ENCODE measurements at regions not wholly inside any gene's neighbourhood (a gene's known extent, or its start where the extent isn't known, plus 50 kb on each side); places are given as distances from the start of the nearest gene placed in this dataset.

DNA sequence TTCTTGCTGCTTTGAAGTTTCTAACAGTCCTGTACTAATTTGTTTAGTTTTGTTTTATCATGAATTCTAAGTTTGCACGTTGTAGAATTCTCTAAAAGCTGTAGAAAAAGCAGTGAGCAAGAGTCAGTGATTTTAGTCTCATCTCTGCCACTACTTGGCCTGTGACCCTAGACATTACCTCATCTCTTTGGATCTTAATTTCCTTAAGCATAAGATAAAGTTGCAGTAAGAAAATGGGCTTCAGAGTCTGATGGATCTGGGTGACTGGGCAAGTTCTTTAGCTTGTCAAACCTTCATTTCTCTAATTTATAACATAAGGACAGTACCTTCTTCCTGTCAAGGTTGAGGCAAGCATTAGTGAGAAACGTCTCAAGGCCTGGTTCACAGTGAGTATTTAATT, 247.9 kb downstream of the DMRT2 start:
- Histone ChIP-seq H3K4me1 (ENCODE audit: control insufficient read depth, insufficient read depth, low read length, poor library complexity, severe bottlenecking) (no peaks in the 10 kb centered on the region), H3K27me3 (replicated peaks; ENCODE audit: control insufficient read depth, insufficient read depth, low read length, poor library complexity, severe bottlenecking) (no peaks in the 10 kb centered on the region), H3K4me3 (ENCODE audit: insufficient read depth, low read depth, low read length, poor library complexity, severe bottlenecking) (no peak overlapping the region), H3K9me3 (ENCODE audit: control insufficient read depth, low read length) (no peaks in the 10 kb centered on the region), H3K27ac (ENCODE audit: insufficient read depth, low read length, poor library complexity, severe bottlenecking) (no peak overlapping the region), H3K36me3 (ENCODE audit: control insufficient read depth, insufficient read depth, low read length) (no peaks in the 10 kb centered on the region)
- DNase-seq = no peak

DNA sequence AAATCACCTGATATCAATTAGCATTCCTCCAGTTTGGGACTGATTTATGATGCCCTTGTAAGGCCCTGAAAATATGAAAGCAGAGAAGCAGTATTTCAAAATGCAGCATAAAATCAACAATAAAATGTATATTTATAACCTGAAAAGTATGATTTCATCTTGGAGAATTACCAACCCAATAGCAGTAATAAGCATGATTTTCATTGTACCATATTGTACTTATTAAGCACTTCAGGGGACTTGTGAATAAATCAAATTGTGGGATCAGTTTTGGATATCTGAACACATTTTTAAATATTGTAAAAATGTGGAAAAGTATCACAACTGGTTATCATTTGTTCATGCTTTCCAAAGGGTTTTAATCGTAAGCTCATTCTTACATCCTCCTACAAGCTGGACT, 250.8 kb downstream of the DMRT2 start:
- Histone ChIP-seq H3K4me1 (ENCODE audit: control insufficient read depth, insufficient read depth, low read length, poor library complexity, severe bottlenecking) (no peaks in the 10 kb centered on the region), H3K27ac (ENCODE audit: insufficient read depth, low read length, poor library complexity, severe bottlenecking) (no peak overlapping the region), H3K9me3 (ENCODE audit: control insufficient read depth, low read length) (no peaks in the 10 kb centered on the region), H3K27me3 (replicated peaks; ENCODE audit: control insufficient read depth, insufficient read depth, low read length, poor library complexity, severe bottlenecking) (no peaks in the 10 kb centered on the region), H3K4me3 (ENCODE audit: insufficient read depth, low read depth, low read length, poor library complexity, severe bottlenecking) (no peak overlapping the region), H3K36me3 (ENCODE audit: control insufficient read depth, insufficient read depth, low read length) (no peaks in the 10 kb centered on the region)
- no peak for DNase-seq

DNA sequence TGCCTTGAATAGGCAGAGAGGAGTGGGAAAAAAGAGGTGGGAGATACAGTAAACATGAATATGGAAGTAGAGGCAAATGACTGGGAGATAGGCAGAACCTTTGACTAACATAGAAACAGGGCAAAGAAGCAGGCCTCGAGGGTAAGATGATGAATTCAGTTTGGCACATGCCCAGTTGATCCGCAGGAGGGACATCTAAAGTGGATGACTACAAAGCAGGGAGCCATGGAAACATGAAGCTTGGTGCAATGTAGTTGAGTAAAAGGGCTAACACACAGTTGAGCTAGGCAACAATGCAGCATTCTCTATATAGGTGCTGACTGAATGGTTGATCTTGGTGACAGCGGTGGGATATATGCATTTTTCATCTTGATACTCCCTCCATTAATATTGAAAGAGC, 253.8 kb downstream of the DMRT2 start:
- Histone ChIP-seq H3K36me3 (ENCODE audit: control insufficient read depth, insufficient read depth, low read length) (no peaks in the 10 kb centered on the region), H3K4me1 (ENCODE audit: control insufficient read depth, insufficient read depth, low read length, poor library complexity, severe bottlenecking) (no peaks in the 10 kb centered on the region), H3K27ac (ENCODE audit: insufficient read depth, low read length, poor library complexity, severe bottlenecking) (no peak overlapping the region), H3K27me3 (replicated peaks; ENCODE audit: control insufficient read depth, insufficient read depth, low read length, poor library complexity, severe bottlenecking) (no peaks in the 10 kb centered on the region), H3K9me3 (ENCODE audit: control insufficient read depth, low read length) (no peaks in the 10 kb centered on the region), H3K4me3 (ENCODE audit: insufficient read depth, low read depth, low read length, poor library complexity, severe bottlenecking) (no peak overlapping the region)
- DNase-seq = no peak

DNA sequence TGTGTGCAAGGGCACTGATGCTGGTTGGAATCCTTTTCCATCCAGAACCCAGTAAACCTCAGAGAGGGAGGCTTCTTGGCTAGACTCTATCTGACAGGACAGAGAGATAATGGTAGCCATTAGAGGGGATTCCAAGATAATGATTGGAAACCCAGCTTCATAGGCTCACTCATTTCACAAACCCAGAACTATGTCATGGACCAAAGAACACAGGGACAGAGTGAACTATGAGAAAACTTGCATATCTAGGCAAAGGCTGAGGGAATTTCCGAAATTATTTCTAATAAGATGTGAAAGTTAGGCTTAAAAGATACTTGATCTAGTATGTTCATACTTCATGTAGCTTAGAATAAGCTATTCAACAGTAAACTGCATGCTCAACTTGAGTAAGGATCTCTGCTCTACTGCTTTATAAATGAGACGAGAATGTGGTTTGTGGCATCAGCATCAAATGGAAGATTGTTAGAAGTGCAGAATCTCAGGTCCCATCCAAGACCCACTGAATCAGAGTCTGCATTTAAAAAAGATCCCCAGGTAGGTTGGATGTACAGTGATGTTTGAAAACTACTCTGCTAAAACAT, 261.4 kb downstream of the DMRT2 start:
- H3K27me3 ChIP-seq (replicated peaks; ENCODE audit: control insufficient read depth, insufficient read depth, low read length, poor library complexity, severe bottlenecking) = no peaks in the 10 kb centered on the region
- H3K36me3 ChIP-seq (ENCODE audit: control insufficient read depth, insufficient read depth, low read length) = no peaks in the 10 kb centered on the region
- H3K4me3 ChIP-seq (ENCODE audit: insufficient read depth, low read depth, low read length, poor library complexity, severe bottlenecking) = no peak overlapping the region
- no peaks in the 10 kb centered on the region for H3K4me1 ChIP-seq (ENCODE audit: control insufficient read depth, insufficient read depth, low read length, poor library complexity, severe bottlenecking)
- no peak for DNase-seq
- no peak overlapping the region for H3K27ac ChIP-seq (ENCODE audit: insufficient read depth, low read length, poor library complexity, severe bottlenecking)
- no peaks in the 10 kb centered on the region for H3K9me3 ChIP-seq (ENCODE audit: control insufficient read depth, low read length)

DNA sequence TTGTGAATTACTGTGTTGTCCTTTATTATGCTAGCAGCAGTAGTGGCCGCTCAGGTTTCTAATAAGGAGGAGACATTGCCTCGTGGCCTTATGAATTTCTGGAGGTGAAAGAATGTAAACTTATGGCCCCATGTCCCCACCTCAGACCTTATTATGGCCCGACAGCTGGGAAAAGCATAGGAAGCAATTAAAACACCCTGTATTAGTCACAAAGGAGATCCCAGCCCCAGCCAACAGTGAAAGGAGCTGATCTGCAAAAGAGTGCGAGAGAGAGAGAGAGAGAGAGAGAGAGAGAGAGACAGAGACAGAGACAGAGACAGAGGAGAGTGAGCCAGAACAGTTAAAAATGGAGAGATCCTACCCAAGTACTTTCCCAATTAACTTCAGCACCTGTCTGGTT, 269.3 kb downstream of the DMRT2 start:
- Histone ChIP-seq H3K4me3 (ENCODE audit: insufficient read depth, low read depth, low read length, poor library complexity, severe bottlenecking) (no peak overlapping the region), H3K9me3 (ENCODE audit: control insufficient read depth, low read length) (no peaks in the 10 kb centered on the region), H3K36me3 (ENCODE audit: control insufficient read depth, insufficient read depth, low read length) (no peaks in the 10 kb centered on the region), H3K4me1 (ENCODE audit: control insufficient read depth, insufficient read depth, low read length, poor library complexity, severe bottlenecking) (no peaks in the 10 kb centered on the region), H3K27ac (ENCODE audit: insufficient read depth, low read length, poor library complexity, severe bottlenecking) (no peak overlapping the region), H3K27me3 (replicated peaks; ENCODE audit: control insufficient read depth, insufficient read depth, low read length, poor library complexity, severe bottlenecking) (no peaks in the 10 kb centered on the region)
- DNase-seq = no peak

DNA sequence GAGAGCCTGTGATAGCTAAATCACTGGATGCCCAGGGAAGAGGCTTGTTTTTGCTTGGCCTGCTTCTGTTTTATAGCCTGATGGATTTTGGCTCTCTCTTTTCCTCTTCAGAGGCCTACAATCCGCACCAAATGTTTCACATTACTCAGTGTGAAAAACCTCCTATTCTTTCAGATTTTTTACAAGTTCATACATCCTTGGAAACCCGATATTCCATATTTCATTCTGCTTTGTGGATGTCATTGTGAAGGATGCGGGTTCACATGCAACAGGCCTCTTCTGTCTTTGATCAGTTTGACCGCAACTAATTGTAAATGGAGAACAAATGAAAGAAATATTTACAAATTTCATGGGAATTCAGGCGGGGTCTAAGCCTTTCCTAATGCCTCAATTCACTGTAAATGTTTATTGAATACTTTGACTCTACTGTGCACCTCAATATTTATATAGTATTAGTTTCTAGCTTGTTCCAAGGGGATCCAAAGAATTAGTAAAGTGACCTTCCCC, 269.9 kb downstream of the DMRT2 start:
- no peaks in the 10 kb centered on the region for H3K36me3 ChIP-seq (ENCODE audit: control insufficient read depth, insufficient read depth, low read length)
- DNase-seq = no peak
- no peaks in the 10 kb centered on the region for H3K27me3 ChIP-seq (replicated peaks; ENCODE audit: control insufficient read depth, insufficient read depth, low read length, poor library complexity, severe bottlenecking)

DNA sequence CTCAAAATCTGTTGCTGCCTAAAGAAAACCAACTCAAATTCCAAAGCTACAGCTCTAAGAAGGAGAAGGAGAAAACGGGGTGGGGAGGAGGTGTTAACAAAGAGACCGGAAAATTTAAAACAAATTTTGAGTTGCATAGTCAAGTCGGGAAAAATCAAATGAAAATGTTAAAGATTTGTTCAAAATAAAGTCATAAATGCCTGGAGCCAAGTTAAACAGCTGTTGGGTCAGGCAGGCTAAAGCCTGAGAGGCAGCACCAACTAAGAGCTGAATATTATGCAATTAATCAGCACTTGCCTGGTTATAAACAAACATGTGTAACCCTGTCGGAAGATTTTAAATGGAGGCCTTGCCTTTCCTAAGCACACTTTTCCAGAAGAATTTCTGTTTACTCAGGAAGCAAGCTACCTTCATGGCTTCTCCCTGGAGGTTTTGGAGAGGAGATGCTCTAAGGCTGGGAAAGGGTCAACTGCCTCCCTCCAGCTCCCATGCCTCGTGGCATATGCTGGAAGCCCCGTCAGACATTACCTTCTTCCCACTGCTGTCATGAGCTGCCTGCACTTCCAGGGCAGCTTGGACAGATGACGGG, 270.5 kb downstream of the DMRT2 start:
- no peak for DNase-seq
- H3K9me3 ChIP-seq (ENCODE audit: control insufficient read depth, low read length) = no peaks in the 10 kb centered on the region
- no peaks in the 10 kb centered on the region for H3K4me1 ChIP-seq (ENCODE audit: control insufficient read depth, insufficient read depth, low read length, poor library complexity, severe bottlenecking)
- no peak overlapping the region for H3K27ac ChIP-seq (ENCODE audit: insufficient read depth, low read length, poor library complexity, severe bottlenecking)
- H3K27me3 ChIP-seq (replicated peaks; ENCODE audit: control insufficient read depth, insufficient read depth, low read length, poor library complexity, severe bottlenecking) = no peaks in the 10 kb centered on the region
- H3K4me3 ChIP-seq (ENCODE audit: insufficient read depth, low read depth, low read length, poor library complexity, severe bottlenecking) = no peak overlapping the region
- H3K36me3 ChIP-seq (ENCODE audit: control insufficient read depth, insufficient read depth, low read length) = no peaks in the 10 kb centered on the region

More for the DNA sequence above, 269.9 kb downstream of the DMRT2 start:
- no peak overlapping the region for H3K4me3 ChIP-seq (ENCODE audit: insufficient read depth, low read depth, low read length, poor library complexity, severe bottlenecking)
- H3K4me1 ChIP-seq (ENCODE audit: control insufficient read depth, insufficient read depth, low read length, poor library complexity, severe bottlenecking) = no peaks in the 10 kb centered on the region
- H3K27ac ChIP-seq (ENCODE audit: insufficient read depth, low read length, poor library complexity, severe bottlenecking) = no peak overlapping the region
- H3K9me3 ChIP-seq (ENCODE audit: control insufficient read depth, low read length) = no peaks in the 10 kb centered on the region

DNA sequence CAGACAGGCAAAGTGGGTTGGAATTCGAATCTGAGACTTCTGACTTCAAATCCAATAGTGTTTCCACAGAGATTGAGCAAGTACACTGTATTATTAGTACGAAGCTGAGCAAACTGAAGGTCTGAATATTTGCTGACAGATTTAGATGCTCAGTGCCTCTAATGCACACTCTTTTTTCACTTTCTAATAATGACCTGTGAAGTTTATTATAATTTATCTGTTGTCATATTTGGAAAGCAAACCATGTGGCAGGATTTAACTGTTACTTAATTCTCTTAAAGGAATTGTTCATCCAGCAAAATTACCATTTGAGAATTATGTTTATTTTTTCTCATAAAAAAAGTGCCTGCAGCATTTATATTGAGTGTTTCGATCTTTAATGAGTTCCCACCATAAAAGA, 277.3 kb downstream of the DMRT2 start:
- Histone ChIP-seq H3K27ac (ENCODE audit: insufficient read depth, low read length, poor library complexity, severe bottlenecking) (no peak overlapping the region), H3K4me1 (ENCODE audit: control insufficient read depth, insufficient read depth, low read length, poor library complexity, severe bottlenecking) (no peaks in the 10 kb centered on the region), H3K4me3 (ENCODE audit: insufficient read depth, low read depth, low read length, poor library complexity, severe bottlenecking) (no peak overlapping the region), H3K36me3 (ENCODE audit: control insufficient read depth, insufficient read depth, low read length) (no peaks in the 10 kb centered on the region), H3K27me3 (replicated peaks; ENCODE audit: control insufficient read depth, insufficient read depth, low read length, poor library complexity, severe bottlenecking) (no peaks in the 10 kb centered on the region), H3K9me3 (ENCODE audit: control insufficient read depth, low read length) (no peaks in the 10 kb centered on the region)
- no peak for DNase-seq

DNA sequence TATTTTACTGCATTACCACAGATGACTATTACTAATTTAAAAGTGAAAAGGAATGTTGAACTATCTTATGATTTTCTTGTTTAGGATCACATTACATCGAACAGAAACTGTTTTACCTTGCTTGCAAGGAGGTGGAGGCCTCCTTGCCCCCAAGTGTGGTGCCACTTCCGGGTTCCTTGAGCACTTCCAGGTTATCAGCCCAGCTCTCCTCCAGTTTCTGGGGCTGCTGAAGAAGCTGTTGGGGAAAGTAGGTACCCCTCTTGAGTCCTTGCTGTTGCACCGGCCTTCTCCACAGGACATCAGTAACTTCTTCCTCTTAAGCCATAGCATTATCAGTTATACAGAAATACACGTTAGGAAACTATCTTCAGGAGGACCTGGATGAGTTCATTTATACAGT, 278.2 kb downstream of the DMRT2 start:
- H3K36me3 ChIP-seq (ENCODE audit: control insufficient read depth, insufficient read depth, low read length) = no peaks in the 10 kb centered on the region
- DNase-seq = no peak
- no peaks in the 10 kb centered on the region for H3K9me3 ChIP-seq (ENCODE audit: control insufficient read depth, low read length)
- no peaks in the 10 kb centered on the region for H3K4me1 ChIP-seq (ENCODE audit: control insufficient read depth, insufficient read depth, low read length, poor library complexity, severe bottlenecking)
- H3K27ac ChIP-seq (ENCODE audit: insufficient read depth, low read length, poor library complexity, severe bottlenecking) = no peak overlapping the region
- H3K4me3 ChIP-seq (ENCODE audit: insufficient read depth, low read depth, low read length, poor library complexity, severe bottlenecking) = no peak overlapping the region
- H3K27me3 ChIP-seq (replicated peaks; ENCODE audit: control insufficient read depth, insufficient read depth, low read length, poor library complexity, severe bottlenecking) = no peaks in the 10 kb centered on the region

DNA sequence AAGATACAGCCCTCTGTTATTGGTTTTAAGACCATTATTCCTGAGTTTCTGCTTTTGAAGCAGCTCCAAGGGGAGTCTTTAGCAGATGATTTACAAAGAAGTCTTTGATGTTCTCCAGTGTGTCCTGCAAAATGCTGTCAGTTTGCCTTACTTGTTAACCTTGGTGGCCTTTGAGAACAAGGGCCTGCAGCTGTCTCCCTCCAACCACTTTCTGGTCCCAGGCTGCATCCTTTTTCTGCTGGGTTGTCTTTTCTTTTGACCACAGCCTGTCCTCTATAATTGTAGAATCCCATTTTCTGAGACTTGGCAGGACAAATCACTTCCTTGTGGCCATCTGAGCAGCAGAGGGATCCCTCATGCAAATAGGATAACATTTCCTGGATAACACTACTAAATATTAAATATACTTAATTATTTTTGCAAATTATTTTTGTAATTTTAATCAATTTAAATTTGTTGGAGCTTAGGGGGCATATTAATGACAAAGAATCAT, 281.4 kb downstream of the DMRT2 start:
- no peaks in the 10 kb centered on the region for H3K9me3 ChIP-seq (ENCODE audit: control insufficient read depth, low read length)
- no peak overlapping the region for H3K4me3 ChIP-seq (ENCODE audit: insufficient read depth, low read depth, low read length, poor library complexity, severe bottlenecking)
- H3K27ac ChIP-seq (ENCODE audit: insufficient read depth, low read length, poor library complexity, severe bottlenecking) = no peak overlapping the region
- H3K27me3 ChIP-seq (replicated peaks; ENCODE audit: control insufficient read depth, insufficient read depth, low read length, poor library complexity, severe bottlenecking) = no peaks in the 10 kb centered on the region
- no peaks in the 10 kb centered on the region for H3K36me3 ChIP-seq (ENCODE audit: control insufficient read depth, insufficient read depth, low read length)
- H3K4me1 ChIP-seq (ENCODE audit: control insufficient read depth, insufficient read depth, low read length, poor library complexity, severe bottlenecking) = no peaks in the 10 kb centered on the region
- no peak for DNase-seq
